ENCODE measurements at regions not wholly inside any gene's neighbourhood (a gene's known extent, or its start where the extent isn't known, plus 50 kb on each side); places are given as distances from the start of the nearest gene placed in this dataset.

- TF ChIP-seq CTCF (IDR thresholded peaks at IDR 0.05; ENCODE audit: control extremely low read depth, extremely low read depth), result no peak
- ATAC-seq (ENCODE audit: insufficient read depth, low FRiP score) (no peak), DNase-seq (peak in 1 of 3 donors; percentile 7)
- H3K27ac ChIP-seq (ENCODE audit: low read depth in 1 of 2, low read length in 1 of 2), result no peak overlapping the region
- H3K9ac ChIP-seq (ENCODE audit: insufficient read depth in 1 of 2, low read length in 2 of 2), result no peak overlapping the region
- H3K4me1 ChIP-seq (ENCODE audit: control insufficient read depth in 5 of 5, insufficient read depth in 5 of 5, low read length in 5 of 5), result peaks cover 0 to 11% (median 0%) of the 10 kb centered on the region in 5 donors
- H3K36me3 ChIP-seq (ENCODE audit: control insufficient read depth in 4 of 4, insufficient read depth in 4 of 4, low read length in 4 of 4), result no peaks in the 10 kb centered on the region
- 48 to 79% methylated on average over 7 of the region's 7 CpGs for WGBS, 2 donors
- no peaks in the 10 kb centered on the region for H3K9me3 ChIP-seq (ENCODE audit: control insufficient read depth in 4 of 4, insufficient read depth in 3 of 4, low read length in 3 of 4)
- H3K27me3 ChIP-seq (ENCODE audit: control insufficient read depth in 3 of 3, insufficient read depth in 3 of 3, low read length in 2 of 3), result peaks cover 0 to 1% (median 0%) of the 10 kb centered on the region in 3 donors
- H3K4me3 ChIP-seq, result no peak overlapping the region
These were observed 141.4 kb downstream of the TMEM38B start for GRCh38 chr9:105835721-105836120.

GRCh38 chr9:105836936-105837660 lies 142.8 kb downstream of the TMEM38B start:
- Histone ChIP-seq H3K27me3 (ENCODE audit: control insufficient read depth in 3 of 3, insufficient read depth in 3 of 3, low read length in 2 of 3) (peaks cover 0 to 3% (median 0%) of the 10 kb centered on the region in 3 donors), H3K4me1 (ENCODE audit: control insufficient read depth in 5 of 5, insufficient read depth in 5 of 5, low read length in 5 of 5) (peaks cover 0 to 11% (median 0%) of the 10 kb centered on the region in 5 donors), H3K27ac (ENCODE audit: low read depth in 1 of 2, low read length in 1 of 2) (no peak overlapping the region), H3K9me3 (ENCODE audit: control insufficient read depth in 4 of 4, insufficient read depth in 3 of 4, low read length in 3 of 4) (no peaks in the 10 kb centered on the region), H3K4me3 (no peak overlapping the region), H3K36me3 (ENCODE audit: control insufficient read depth in 4 of 4, insufficient read depth in 4 of 4, low read length in 4 of 4) (no peaks in the 10 kb centered on the region), H3K9ac (ENCODE audit: insufficient read depth in 1 of 2, low read length in 2 of 2) (no peak overlapping the region)
- no peak for ATAC-seq (ENCODE audit: insufficient read depth, low FRiP score)
- TF ChIP-seq CTCF (IDR thresholded peaks at IDR 0.05; ENCODE audit: control extremely low read depth, extremely low read depth), result no peak
- WGBS, 2 donors, result 83 to 89% methylated on average over 10 of the region's 10 CpGs
- peak in 2 of 3 donors; percentile 14 to 37 for DNase-seq

GRCh38 chr9:105841562-105841961 lies 147.2 kb downstream of the TMEM38B start:
- TF ChIP-seq CTCF (IDR thresholded peaks at IDR 0.05; ENCODE audit: control extremely low read depth, extremely low read depth), result no peak
- Histone ChIP-seq H3K27me3 (ENCODE audit: control insufficient read depth in 3 of 3, insufficient read depth in 3 of 3, low read length in 2 of 3) (peaks cover 0 to 3% (median 0%) of the 10 kb centered on the region in 3 donors), H3K9ac (ENCODE audit: insufficient read depth in 1 of 2, low read length in 2 of 2) (no peak overlapping the region), H3K9me3 (ENCODE audit: control insufficient read depth in 4 of 4, insufficient read depth in 3 of 4, low read length in 3 of 4) (no peaks in the 10 kb centered on the region), H3K4me1 (ENCODE audit: control insufficient read depth in 5 of 5, insufficient read depth in 5 of 5, low read length in 5 of 5) (peaks cover 0 to 7% (median 0%) of the 10 kb centered on the region in 5 donors), H3K27ac (ENCODE audit: low read depth in 1 of 2, low read length in 1 of 2) (no peak overlapping the region), H3K4me3 (no peak overlapping the region), H3K36me3 (ENCODE audit: control insufficient read depth in 4 of 4, insufficient read depth in 4 of 4, low read length in 4 of 4) (no peaks in the 10 kb centered on the region)
- DNase-seq (no peak), ATAC-seq (ENCODE audit: insufficient read depth, low FRiP score) (no peak)
- 85 to 88% methylated on average over 1 of the region's 1 CpG for WGBS, 2 donors
